NB4 (cell line): ENCODE measurements at regions not wholly inside any gene's neighbourhood (a gene's known extent, or its start where the extent isn't known, plus 50 kb on each side); places are given as distances from the start of the nearest gene placed in this dataset.

Source experiments
- MYC ChIP-seq: IDR thresholded peaks from 2 replicates; pipeline ENCODE4 v1.6.1; 2011; ENCODE audit warnings: low read depth, low read length
- POLR2A ChIP-seq: IDR thresholded peaks from 2 replicates; pipeline ENCODE4 v1.6.1; 2011; ENCODE audit warnings: mild to moderate bottlenecking; ENCODE audit not compliant: insufficient read length; ENCODE audit errors: extremely low read depth
- TF ChIP-seq, protein P1 (sequence below): IDR thresholded peaks from one replicate; pipeline ENCODE4 v1.5.1; 2012; ENCODE audit warnings: low read depth, low read length

DNA sequence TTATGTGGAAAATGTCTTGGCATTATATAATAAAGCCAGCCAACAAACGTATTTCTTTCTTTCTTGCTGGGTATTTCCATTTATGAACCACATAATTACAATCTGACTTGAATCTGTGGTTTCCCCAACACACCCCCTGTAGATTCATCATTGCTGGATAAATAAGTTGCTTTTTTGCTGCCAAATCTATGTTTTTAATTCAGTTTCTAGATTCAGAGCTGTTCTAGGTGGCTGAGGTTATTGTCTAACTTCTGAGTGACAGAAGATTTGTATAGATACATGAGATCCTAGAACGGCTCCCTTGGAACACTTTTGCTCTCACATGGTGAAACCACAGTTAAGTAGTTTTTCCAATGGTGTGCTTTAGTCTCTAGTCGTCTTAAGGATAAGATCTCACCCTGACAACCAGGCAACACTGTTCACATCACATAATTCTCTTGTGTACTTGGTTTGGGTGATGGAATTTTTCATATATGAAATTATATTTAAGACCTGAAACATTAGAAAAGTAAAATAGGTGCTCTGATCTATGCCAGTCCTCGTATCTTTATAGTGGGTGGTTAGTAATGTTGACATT, 239.1 kb downstream of the KLF12 start:
- TF ChIP-seq, protein P1, sequence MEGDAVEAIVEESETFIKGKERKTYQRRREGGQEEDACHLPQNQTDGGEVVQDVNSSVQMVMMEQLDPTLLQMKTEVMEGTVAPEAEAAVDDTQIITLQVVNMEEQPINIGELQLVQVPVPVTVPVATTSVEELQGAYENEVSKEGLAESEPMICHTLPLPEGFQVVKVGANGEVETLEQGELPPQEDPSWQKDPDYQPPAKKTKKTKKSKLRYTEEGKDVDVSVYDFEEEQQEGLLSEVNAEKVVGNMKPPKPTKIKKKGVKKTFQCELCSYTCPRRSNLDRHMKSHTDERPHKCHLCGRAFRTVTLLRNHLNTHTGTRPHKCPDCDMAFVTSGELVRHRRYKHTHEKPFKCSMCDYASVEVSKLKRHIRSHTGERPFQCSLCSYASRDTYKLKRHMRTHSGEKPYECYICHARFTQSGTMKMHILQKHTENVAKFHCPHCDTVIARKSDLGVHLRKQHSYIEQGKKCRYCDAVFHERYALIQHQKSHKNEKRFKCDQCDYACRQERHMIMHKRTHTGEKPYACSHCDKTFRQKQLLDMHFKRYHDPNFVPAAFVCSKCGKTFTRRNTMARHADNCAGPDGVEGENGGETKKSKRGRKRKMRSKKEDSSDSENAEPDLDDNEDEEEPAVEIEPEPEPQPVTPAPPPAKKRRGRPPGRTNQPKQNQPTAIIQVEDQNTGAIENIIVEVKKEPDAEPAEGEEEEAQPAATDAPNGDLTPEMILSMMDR, result no peak
- TF ChIP-seq POLR2A (no peak), MYC (no peak)
